K562 (cell line): ENCODE measurements at regions not wholly inside any gene's neighbourhood (a gene's known extent, or its start where the extent isn't known, plus 50 kb on each side); places are given as distances from the start of the nearest gene placed in this dataset.

Experiments
- ATAC-seq: fragments of 200-7000 bp; cut with Tn5 transposase; 3 replicates; pipeline ENCODE4 v1.9.1; 2020; ENCODE audit warnings: moderate library complexity
- BruUV-seq: library from RNA; stranded (reverse); fragments of 400-500 nt; replicated peaks from 2 replicates; lab custom pipeline; 2021; lab: Mats Ljungman, UMichigan
- CTCF ChIA-PET: fragments of 300-600 bp; formaldehyde crosslinking; extraction: SDS; loops from one replicate; lab custom pipeline; 2021; ENCODE audit warnings: low intra/inter-chr PET ratio; lab: Yijun Ruan, JAX
- POLR2A ChIA-PET: fragments of 300-600, 350-650 bp; sonication (Branson Sonifier 250); formaldehyde crosslinking; extraction: SDS; loops from one replicate; lab custom pipeline; 2021; ENCODE audit warnings: antibody characterized with exemption, inconsistent platforms; lab: Yijun Ruan, JAX
- DNase-seq, 4 experiments: peaks; one replicate each; pipeline versions ENCODE4 v3.0.0 to v3.0.0-alpha.2; 2011 to 2018; ENCODE audit warnings: low spot score in 3 of 4, mixed read lengths in 3 of 4; ENCODE audit errors: extremely low read depth in 1 of 4
- FAIRE-seq: peaks from 2 replicates; lab custom pipeline; 2011; peaks lifted over from hg19 to GRCh38; lab: Jason Lieb, UNC
- H2AFZ ChIP-seq: 2 replicates; pipeline ENCODE4 v1.6.0; 2011; ENCODE audit warnings: low read depth, low read length, control low read depth, inconsistent platforms
- H3K27ac ChIP-seq: fragments of 200-600 bp; 3 replicates; pipeline ENCODE4 v1.8.0; 2011; ENCODE audit warnings: low read depth, mild to moderate bottlenecking, control low read depth, inconsistent platforms, low read length, moderate library complexity, mixed read lengths; ENCODE audit errors: extremely low read depth
- H3K27me3 ChIP-seq, 2 experiments: fragments of 300-600 bp in 1 of 2; 2 replicates in 1 of 2; 3 replicates in 1 of 2; pipeline versions ENCODE4 v1.6.0 to v1.8.0; 2011; ENCODE audit warnings: inconsistent platforms in 2 of 2, low read length in 2 of 2, mild to moderate bottlenecking in 1 of 2, mixed read lengths in 1 of 2, moderate library complexity in 1 of 2; ENCODE audit not compliant: control insufficient read depth in 2 of 2, insufficient read depth in 2 of 2
- H3K36me3 ChIP-seq: fragments of 300-600 bp; 3 replicates; pipeline ENCODE4 v1.8.0; 2011; ENCODE audit warnings: mild to moderate bottlenecking, low read length, inconsistent platforms; ENCODE audit not compliant: control insufficient read depth, insufficient read depth
- H3K4me1 ChIP-seq, 2 experiments: fragments of 200-600 bp in 1 of 2; replicated peaks in 1 of 2; 2 replicates in 1 of 2; 3 replicates in 1 of 2; pipeline versions ENCODE4 v1.5.1 to v1.8.0; 2011; ENCODE audit warnings: inconsistent platforms in 2 of 2, low read length in 2 of 2, mild to moderate bottlenecking in 1 of 2, mixed read lengths in 1 of 2, moderate library complexity in 1 of 2; ENCODE audit not compliant: control insufficient read depth in 2 of 2, insufficient read depth in 2 of 2
- H3K4me2 ChIP-seq: 2 replicates; pipeline ENCODE4 v1.6.1; 2011; ENCODE audit warnings: low read length, control low read depth, inconsistent platforms, mixed read lengths; ENCODE audit not compliant: insufficient read depth
- H3K4me3 ChIP-seq: fragments of 200-600 bp; sonication (generic), shearing (Covaris generic); 2 replicates; pipeline ENCODE4 v1.5.1; 2016; ENCODE audit warnings: control low read depth, inconsistent platforms
- H3K79me2 ChIP-seq: fragments of 200-600 bp; 3 replicates; pipeline ENCODE4 v1.8.0; 2011; ENCODE audit warnings: low read length, inconsistent platforms; ENCODE audit not compliant: control insufficient read depth, insufficient read depth
- H3K9ac ChIP-seq, 2 experiments: 2 replicates each; pipeline versions ENCODE4 v1.6.0 to v1.6.1; 2011; ENCODE audit warnings: low read depth in 2 of 2, low read length in 2 of 2, control low read depth in 1 of 2, inconsistent platforms in 1 of 2, mild to moderate bottlenecking in 1 of 2, mixed read lengths in 1 of 2; ENCODE audit not compliant: insufficient read depth in 1 of 2
- H3K9me1 ChIP-seq: one replicate; pipeline ENCODE4 v1.6.0; 2011; ENCODE audit warnings: inconsistent platforms, mild to moderate bottlenecking, low read length, moderate library complexity; ENCODE audit not compliant: control insufficient read depth, insufficient read depth
- H3K9me3 ChIP-seq: replicated peaks from 2 replicates; pipeline ENCODE4 v1.5.1; 2011; ENCODE audit warnings: low read depth, low read length, inconsistent platforms; ENCODE audit not compliant: control insufficient read depth, insufficient read depth
- H4K20me1 ChIP-seq: replicated peaks from 2 replicates; pipeline ENCODE4 v1.6.1; 2011; ENCODE audit warnings: low read length, inconsistent platforms, mixed read lengths; ENCODE audit not compliant: control insufficient read depth, insufficient read depth
- CCNT2 ChIP-seq: IDR thresholded peaks from 2 replicates; pipeline ENCODE4 v1.6.1; 2011; ENCODE audit warnings: borderline replicate concordance, low read depth, mild to moderate bottlenecking, moderate library complexity, mixed read lengths, low read length; ENCODE audit not compliant: insufficient read length; ENCODE audit errors: extremely low read depth
- JUN ChIP-seq, 2 experiments: sonication (generic) in 1 of 2; formaldehyde crosslinking in 1 of 2; IDR thresholded peaks; 2 replicates each; pipeline versions ENCODE4 v1.6.1 to v1.8.0; 2012 to 2022; ENCODE audit warnings: borderline replicate concordance in 2 of 2, mild to moderate bottlenecking in 2 of 2, improper control_type of control experiment in 1 of 2, low read depth in 1 of 2, low read length in 1 of 2, missing genetic modification reagents in 1 of 2
- PCBP2 ChIP-seq: fragments of 200-400 bp; formaldehyde crosslinking; IDR thresholded peaks from 2 replicates; pipeline ENCODE4 v1.6.1; 2018; ENCODE audit warnings: low read length, low read depth, mild to moderate bottlenecking, moderate library complexity; ENCODE audit not compliant: poor library complexity, severe bottlenecking
- SETDB1 ChIP-seq: IDR thresholded peaks from one replicate; pipeline ENCODE4 v1.6.1; 2012; ENCODE audit warnings: low read length, control low read depth, inconsistent platforms
- ZKSCAN3 ChIP-seq: fragments of 250-450 bp; sonication (Bioruptor Pico); IDR thresholded peaks from 2 replicates; pipeline ENCODE4 v1.4.0; 2020
- WGBS: fragments of 100-300 bp; shearing (Covaris generic); methylation state at CpG from one replicate; pipeline ENCODE4 v1.1.6; 2016; ENCODE audit warnings: low coverage, mixed read lengths; ENCODE audit not compliant: insufficient coverage; ENCODE audit errors: missing lambda C conversion rate; 5-methylcytosine and 5-hydroxymethylcytosine counted together
- in situ Hi-C: fragments of 300-500 bp; cut with MboI; formaldehyde crosslinking; loops from 4 replicates; pipeline ENCODE4 v1.15.0; 2018; ENCODE audit warnings: inconsistent platforms, mixed read lengths
- intact Hi-C: fragments of 100-400 bp; cut with micrococcal nuclease; formaldehyde crosslinking; loops from 2 replicates; pipeline ENCODE4 v1.14.2; 2022
- TF ChIP-seq, protein P1 (sequence below): fragments of 450-650 bp; IDR thresholded peaks from 2 replicates; pipeline ENCODE4 v1.6.1; 2016; ENCODE audit warnings: low read depth, mild to moderate bottlenecking, moderate library complexity
- TF ChIP-seq, protein P2 (sequence below): fragments of 250-450 bp; sonication (Bioruptor Pico); IDR thresholded peaks from 2 replicates; pipeline ENCODE4 v1.9.0; 2021; ENCODE audit warnings: mild to moderate bottlenecking, inconsistent platforms

DNA sequence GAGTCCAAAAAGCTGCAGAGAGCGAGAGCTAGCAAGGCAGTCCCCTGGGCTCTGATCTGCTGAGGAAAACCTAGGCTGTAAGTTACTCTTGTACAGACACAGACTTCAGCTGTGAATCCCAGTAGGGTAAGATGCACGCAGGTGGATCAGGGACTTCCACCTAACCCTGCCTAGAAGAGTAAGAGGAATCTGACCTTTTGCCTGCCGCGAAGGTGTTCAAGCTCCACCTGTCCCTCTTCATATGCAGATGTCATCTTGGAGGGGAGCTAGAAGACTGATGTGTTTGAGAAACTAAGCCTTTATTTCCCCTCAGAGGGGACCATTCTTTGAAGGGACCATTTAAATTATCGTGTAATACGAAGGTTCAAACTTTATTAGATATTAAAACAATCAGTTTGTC lies 108.6 kb upstream of the USP24 start:
- CTCF ChIA-PET, result no interaction called here
- no TSS peak for BruUV-seq

More for the DNA sequence above, 108.6 kb upstream of the USP24 start:
- intact Hi-C loops (no loop called here), in situ Hi-C loops (no loop called here)
- Histone ChIP-seq H3K4me3 (no peak overlapping the region), H3K9me1 (no peaks in the 10 kb centered on the region), H3K27ac (no peak overlapping the region), H3K9ac (no peak overlapping the region), H4K20me1 (no peaks in the 10 kb centered on the region), H3K9me3 (no peaks in the 10 kb centered on the region), H3K27me3 (peaks cover 8 to 33% of the 10 kb centered on the region in 2 experiments; a peak in 4 of 5 replicates), H3K4me2 (no peak overlapping the region), H3K36me3 (no peaks in the 10 kb centered on the region), H3K4me1 (no peaks in the 10 kb centered on the region), H3K79me2 (no peaks in the 10 kb centered on the region), H2AFZ (no peak overlapping the region)
- WGBS, result 3% methylated on average over 6 of the region's 6 CpGs
- POLR2A ChIA-PET, result no interaction called here
- FAIRE-seq, result no peak
- TF ChIP-seq, protein P1, sequence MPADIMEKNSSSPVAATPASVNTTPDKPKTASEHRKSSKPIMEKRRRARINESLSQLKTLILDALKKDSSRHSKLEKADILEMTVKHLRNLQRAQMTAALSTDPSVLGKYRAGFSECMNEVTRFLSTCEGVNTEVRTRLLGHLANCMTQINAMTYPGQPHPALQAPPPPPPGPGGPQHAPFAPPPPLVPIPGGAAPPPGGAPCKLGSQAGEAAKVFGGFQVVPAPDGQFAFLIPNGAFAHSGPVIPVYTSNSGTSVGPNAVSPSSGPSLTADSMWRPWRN, result no peak
- TF ChIP-seq PCBP2 (no peak), SETDB1 (no peak), JUN (IDR thresholded peaks at IDR 0.05; ENCODE audit: borderline replicate concordance, low read depth, low read length) (no peak), JUN (CRISPR knock-in tag; IDR thresholded peaks at IDR 0.05; ENCODE audit: borderline replicate concordance) (no peak), CCNT2 (no peak), ZKSCAN3 (CRISPR knock-in tag) (no peak)
- TF ChIP-seq, protein P2, sequence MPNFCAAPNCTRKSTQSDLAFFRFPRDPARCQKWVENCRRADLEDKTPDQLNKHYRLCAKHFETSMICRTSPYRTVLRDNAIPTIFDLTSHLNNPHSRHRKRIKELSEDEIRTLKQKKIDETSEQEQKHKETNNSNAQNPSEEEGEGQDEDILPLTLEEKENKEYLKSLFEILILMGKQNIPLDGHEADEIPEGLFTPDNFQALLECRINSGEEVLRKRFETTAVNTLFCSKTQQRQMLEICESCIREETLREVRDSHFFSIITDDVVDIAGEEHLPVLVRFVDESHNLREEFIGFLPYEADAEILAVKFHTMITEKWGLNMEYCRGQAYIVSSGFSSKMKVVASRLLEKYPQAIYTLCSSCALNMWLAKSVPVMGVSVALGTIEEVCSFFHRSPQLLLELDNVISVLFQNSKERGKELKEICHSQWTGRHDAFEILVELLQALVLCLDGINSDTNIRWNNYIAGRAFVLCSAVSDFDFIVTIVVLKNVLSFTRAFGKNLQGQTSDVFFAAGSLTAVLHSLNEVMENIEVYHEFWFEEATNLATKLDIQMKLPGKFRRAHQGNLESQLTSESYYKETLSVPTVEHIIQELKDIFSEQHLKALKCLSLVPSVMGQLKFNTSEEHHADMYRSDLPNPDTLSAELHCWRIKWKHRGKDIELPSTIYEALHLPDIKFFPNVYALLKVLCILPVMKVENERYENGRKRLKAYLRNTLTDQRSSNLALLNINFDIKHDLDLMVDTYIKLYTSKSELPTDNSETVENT (CRISPR knock-in tag), result no peak
- no peak for DNase-seq
- no peak for ATAC-seq
